Right kidney (tissue), 1 donor: ENCODE measurements at regions not wholly inside any gene's neighbourhood (a gene's known extent, or its start where the extent isn't known, plus 50 kb on each side); places are given as distances from the start of the nearest gene placed in this dataset.
A peak's percentile ranks its signal among the peaks of the same experiment; 100 is the strongest.
"Not testable (repeated sequence)": the region's sequence is repeated elsewhere in the genome, so short reads cannot be mapped to it uniquely, and the experiment has no call there.

Source experiments
- DNase-seq: peaks from one replicate; pipeline ENCODE4 v3.0.0-alpha.2; 2016

- no peak for DNase-seq
Measured at GRCh38 chr1:29808141-29808995, 572.0 kb downstream of the PTPRU start.

- DNase-seq: no peak
Measured at GRCh38 chr1:29807689-29808088, 571.4 kb downstream of the PTPRU start.

- no peak for DNase-seq
Measured at GRCh38 chr1:29806646-29807319, 570.5 kb downstream of the PTPRU start.

- DNase-seq: no peak
Measured at GRCh38 chr1:29805896-29806160, 569.5 kb downstream of the PTPRU start.

- DNase-seq: no peak
Measured at GRCh38 chr1:29805122-29805895, 569.0 kb downstream of the PTPRU start.

GRCh38 chr1:29804181-29804899, 568.0 kb downstream of the PTPRU start:
- DNase-seq: no peak

- DNase-seq: no peak
Measured at GRCh38 chr1:29803486-29803885, 567.2 kb downstream of the PTPRU start.

- DNase-seq: no peak
Measured at GRCh38 chr1:29802181-29803068, 566.1 kb downstream of the PTPRU start.

GRCh38 chr1:29801561-29801973, 565.2 kb downstream of the PTPRU start:
- DNase-seq: peak; percentile 25

- DNase-seq: no peak
Measured at GRCh38 chr1:29801003-29801402, 564.7 kb downstream of the PTPRU start.

GRCh38 chr1:29800522-29800956, 564.2 kb downstream of the PTPRU start:
- DNase-seq: no peak

GRCh38 chr1:29800120-29800519, 563.8 kb downstream of the PTPRU start:
- no peak for DNase-seq

GRCh38 chr1:29798699-29799566, 562.6 kb downstream of the PTPRU start:
- DNase-seq: no peak

GRCh38 chr1:29797125-29797524, 560.8 kb downstream of the PTPRU start:
- not testable (repeated sequence) for DNase-seq

- not testable (repeated sequence) for DNase-seq
Measured at GRCh38 chr1:29795965-29796364, 559.6 kb downstream of the PTPRU start.

- DNase-seq: no peak
Measured at GRCh38 chr1:29793653-29794348, 557.5 kb downstream of the PTPRU start.

GRCh38 chr1:29793101-29793546, 556.8 kb downstream of the PTPRU start:
- peak; percentile 59 for DNase-seq

- DNase-seq: no peak
Measured at GRCh38 chr1:29789910-29790247, 553.6 kb downstream of the PTPRU start.

GRCh38 chr1:29789221-29789909, 553.0 kb downstream of the PTPRU start:
- DNase-seq: no peak
